ENCODE measurements at regions not wholly inside any gene's neighbourhood (a gene's known extent, or its start where the extent isn't known, plus 50 kb on each side); places are given as distances from the start of the nearest gene placed in this dataset.
A peak's percentile ranks its signal among the peaks of the same experiment; 100 is the strongest.

DNA sequence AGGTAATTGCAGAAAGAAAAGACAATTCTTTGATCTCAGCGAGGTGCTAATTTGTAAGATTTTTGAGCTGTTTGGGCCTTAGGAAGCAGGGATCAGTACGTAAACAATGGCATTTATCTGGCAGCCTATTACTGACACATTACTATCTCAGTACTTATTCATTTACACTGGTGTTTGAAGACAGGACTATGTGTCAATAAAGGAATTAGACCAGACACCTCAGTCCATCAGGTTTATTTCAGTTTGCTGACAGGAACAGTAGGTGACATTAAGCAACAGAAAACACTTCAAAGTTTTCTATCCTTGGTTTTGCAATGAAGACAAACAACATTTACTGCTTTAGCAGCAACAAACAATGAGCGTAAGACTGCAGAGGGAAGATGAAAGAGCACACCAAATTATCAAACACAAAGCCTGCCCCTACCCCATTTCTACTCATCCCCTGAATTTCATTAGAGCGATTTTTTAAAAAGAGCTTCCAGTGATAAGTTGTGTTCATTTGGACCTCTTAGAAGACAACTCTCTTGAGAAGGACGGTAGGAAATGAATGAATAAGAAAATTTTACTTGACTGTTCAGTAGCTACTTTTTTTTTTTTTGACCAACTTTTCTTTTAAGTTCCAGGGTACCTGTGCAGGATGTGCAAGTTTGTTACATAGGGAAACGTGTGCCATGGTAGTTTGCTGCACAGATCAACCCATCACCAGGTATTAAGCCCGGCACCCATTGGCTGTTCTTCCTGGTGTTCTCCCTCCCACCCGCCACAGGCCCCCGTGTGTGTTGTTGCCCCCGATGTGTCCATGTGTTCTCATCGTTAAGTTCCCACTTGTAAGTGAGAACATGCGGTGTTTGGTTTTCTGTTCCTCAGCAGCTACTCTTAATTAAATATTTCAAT is 138.8 kb downstream of the DKK1 start:
- ATAC-seq (ENCODE audit: low read depth) (no peak), DNase-seq (no peak)
- Histone ChIP-seq H2BK20ac (ENCODE audit: low read depth, low read length) (peak overlapping the region; percentile 92), H3K4me1 (ENCODE audit: control insufficient read depth, insufficient read depth, low read length) (peaks cover 19% of the 10 kb centered on the region), H4K5ac (ENCODE audit: low read depth, low read length) (peak overlapping the region; percentile 92; the same call in 1 of the 2 replicates), H2BK5ac (ENCODE audit: low read depth, low read length, poor library complexity, severe bottlenecking) (peak overlapping the region; percentile 95), H4K8ac (ENCODE audit: low read depth in 2 of 2, low read length in 2 of 2) (peak overlapping the region; percentile 84 to 91), H3K9ac (ENCODE audit: low read depth, low read length) (no peak overlapping the region; the same call in 1 of the 2 replicates), H4K91ac (ENCODE audit: insufficient read depth, low read depth, low read length) (peak overlapping the region; percentile 78), H3K4ac (ENCODE audit: low read depth, low read length) (peak overlapping the region; percentile 89), H3K14ac (replicated peaks; ENCODE audit: low read depth, low read length) (peak overlapping the region; percentile 92), H3K18ac (ENCODE audit: low read depth, low read length) (peak overlapping the region; percentile 97; the same call in 1 of the 2 replicates), H2BK120ac (ENCODE audit: low read depth, low read length) (peak overlapping the region; percentile 93), H4K20me1 (ENCODE audit: insufficient read depth, low read length) (no peaks in the 10 kb centered on the region), H3K4me3 (ENCODE audit: insufficient read depth, low read depth, low read length) (no peak overlapping the region), H3K23ac (ENCODE audit: low read depth, low read length) (peak overlapping the region; percentile 28; the same call in 1 of the 2 replicates), H3K9me3 (ENCODE audit: control insufficient read depth, insufficient read depth, low read length) (no peaks in the 10 kb centered on the region), H2BK15ac (ENCODE audit: low read depth, low read length) (peak overlapping the region; percentile 86; the same call in 2 of the 3 replicates), H3K27ac (ENCODE audit: insufficient read depth, low read length) (0 out of 2 replicates have a peak overlapping the region, but pooled peaks have one; percentile 25), H3K27me3 (ENCODE audit: control insufficient read depth, insufficient read depth, low read length) (no peaks in the 10 kb centered on the region), H3K9me1 (ENCODE audit: insufficient read depth, low read length) (peaks cover 8% of the 10 kb centered on the region; the same call in 1 of the 2 replicates), H2AK9ac (replicated peaks; ENCODE audit: low read depth, low read length, poor library complexity) (no peak overlapping the region), H3K4me2 (ENCODE audit: low read depth, low read length) (no peak overlapping the region), H3K36me3 (ENCODE audit: control insufficient read depth, insufficient read depth, low read length) (no peaks in the 10 kb centered on the region), H2AK5ac (ENCODE audit: low read depth, low read length) (peak overlapping the region; percentile 89), H3K79me1 (ENCODE audit: low read depth in 1 of 2, low read length in 2 of 2) (no peaks in the 10 kb centered on the region), H2AFZ (replicated peaks; ENCODE audit: low read length, poor library complexity) (no peak overlapping the region), H3K56ac (ENCODE audit: extremely low read depth, insufficient read depth, low read length) (peak overlapping the region; percentile 26; the same call in 1 of the 2 replicates)
- dilution Hi-C loops (cut with HindIII; ENCODE audit: low sequenced_read_pairs, unreplicated experiment), result no loop called here
- in situ Hi-C loops (cut with MboI; ENCODE audit: low sequenced_read_pairs), result no loop called here
- POLR2A ChIA-PET (ENCODE audit: unreplicated experiment), result no interaction called here
- intact Hi-C loops (cut with micrococcal nuclease), result loop anchor here (5.0 kb wide), 1 partner anchor 34 kb away; no protein-coding TSS in a partner anchor
- no TSS peak for BruUV-seq (replicated peaks)
- CTCF ChIA-PET, result interaction anchor here (0.6 kb wide), 3 partner anchors 12 to 352 kb away, joined by 3 to 5 read pairs (median 4); no protein-coding TSS in a partner anchor
- 60% methylated on average over 1 of the region's 12 CpGs; no CpG with 5 or more reads in 1 of the 2 experiments for WGBS, 2 experiments (ENCODE audit: extremely low coverage in 2 of 2, insufficient read length in 1 of 2)
- TF ChIP-seq RFX5 (IDR thresholded peaks at IDR 0.05; ENCODE audit: low read depth, low read length), result no peak
- no peak for TF ChIP-seq USF2 (IDR thresholded peaks at IDR 0.05; ENCODE audit: low read depth, low read length)
- no peak for TF ChIP-seq SMC3 (IDR thresholded peaks at IDR 0.05; ENCODE audit: low read depth, low read length)
- no peak for TF ChIP-seq MAZ (IDR thresholded peaks at IDR 0.05; ENCODE audit: borderline replicate concordance, low read depth, low read length)
- no peak for TF ChIP-seq CHD1 (IDR thresholded peaks at IDR 0.05; ENCODE audit: low read depth, low read length)
- TF ChIP-seq POLR2A (IDR thresholded peaks at IDR 0.05; ENCODE audit: low read depth, low read length), result no peak
- no peak for TF ChIP-seq RAD21 (IDR thresholded peaks at IDR 0.05; ENCODE audit: low read length)
- TF ChIP-seq, protein P1, sequence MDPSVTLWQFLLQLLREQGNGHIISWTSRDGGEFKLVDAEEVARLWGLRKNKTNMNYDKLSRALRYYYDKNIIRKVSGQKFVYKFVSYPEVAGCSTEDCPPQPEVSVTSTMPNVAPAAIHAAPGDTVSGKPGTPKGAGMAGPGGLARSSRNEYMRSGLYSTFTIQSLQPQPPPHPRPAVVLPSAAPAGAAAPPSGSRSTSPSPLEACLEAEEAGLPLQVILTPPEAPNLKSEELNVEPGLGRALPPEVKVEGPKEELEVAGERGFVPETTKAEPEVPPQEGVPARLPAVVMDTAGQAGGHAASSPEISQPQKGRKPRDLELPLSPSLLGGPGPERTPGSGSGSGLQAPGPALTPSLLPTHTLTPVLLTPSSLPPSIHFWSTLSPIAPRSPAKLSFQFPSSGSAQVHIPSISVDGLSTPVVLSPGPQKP (IDR thresholded peaks at IDR 0.05; ENCODE audit: borderline replicate concordance, low read depth, low read length), result no peak
- no peak for TF ChIP-seq BHLHE40 (IDR thresholded peaks at IDR 0.05; ENCODE audit: low read depth, low read length)
- TF ChIP-seq, protein P2, sequence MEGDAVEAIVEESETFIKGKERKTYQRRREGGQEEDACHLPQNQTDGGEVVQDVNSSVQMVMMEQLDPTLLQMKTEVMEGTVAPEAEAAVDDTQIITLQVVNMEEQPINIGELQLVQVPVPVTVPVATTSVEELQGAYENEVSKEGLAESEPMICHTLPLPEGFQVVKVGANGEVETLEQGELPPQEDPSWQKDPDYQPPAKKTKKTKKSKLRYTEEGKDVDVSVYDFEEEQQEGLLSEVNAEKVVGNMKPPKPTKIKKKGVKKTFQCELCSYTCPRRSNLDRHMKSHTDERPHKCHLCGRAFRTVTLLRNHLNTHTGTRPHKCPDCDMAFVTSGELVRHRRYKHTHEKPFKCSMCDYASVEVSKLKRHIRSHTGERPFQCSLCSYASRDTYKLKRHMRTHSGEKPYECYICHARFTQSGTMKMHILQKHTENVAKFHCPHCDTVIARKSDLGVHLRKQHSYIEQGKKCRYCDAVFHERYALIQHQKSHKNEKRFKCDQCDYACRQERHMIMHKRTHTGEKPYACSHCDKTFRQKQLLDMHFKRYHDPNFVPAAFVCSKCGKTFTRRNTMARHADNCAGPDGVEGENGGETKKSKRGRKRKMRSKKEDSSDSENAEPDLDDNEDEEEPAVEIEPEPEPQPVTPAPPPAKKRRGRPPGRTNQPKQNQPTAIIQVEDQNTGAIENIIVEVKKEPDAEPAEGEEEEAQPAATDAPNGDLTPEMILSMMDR (conservative IDR thresholded peaks at IDR 0.05; ENCODE audit: low read depth, low read length), result no peak
- no peak for TF ChIP-seq NFE2L2 (IDR thresholded peaks at IDR 0.05; ENCODE audit: low read depth, low read length)
- TF ChIP-seq MAFK (IDR thresholded peaks at IDR 0.05; ENCODE audit: low read depth, low read length), result no peak
- no peak for TF ChIP-seq MXI1 (IDR thresholded peaks at IDR 0.05; ENCODE audit: borderline replicate concordance, low read depth, low read length)
- no peak for TF ChIP-seq FOS (IDR thresholded peaks at IDR 0.05; ENCODE audit: low read depth, low read length)

All from IMR-90 (cell line).